Breast epithelium (tissue), 4 donors: ENCODE measurements at regions not wholly inside any gene's neighbourhood (a gene's known extent, or its start where the extent isn't known, plus 50 kb on each side); places are given as distances from the start of the nearest gene placed in this dataset.

Experiments
- DNase-seq, 2 donors: peaks; one replicate each; pipeline ENCODE4 v3.0.0-alpha.2; 2019; ENCODE audit warnings: low spot score in 2 of 2
- H3K27ac ChIP-seq, 2 donors: fragments of 200-600 bp; sonication (generic) in 1 of 2; one replicate each; pipeline ENCODE4 v1.5.1; 2016 to 2019; ENCODE audit warnings: mild to moderate bottlenecking in 1 of 2
- H3K27me3 ChIP-seq, 2 donors: fragments of 200-600 bp; sonication (generic) in 1 of 2; one replicate each; pipeline versions ENCODE4 v1.5.1 to v1.6.0; 2017 to 2019; ENCODE audit warnings: control low read depth in 1 of 2, mild to moderate bottlenecking in 1 of 2
- H3K36me3 ChIP-seq: fragments of 200-600 bp; one replicate; pipeline ENCODE4 v1.5.1; 2019
- H3K4me1 ChIP-seq, 2 donors: fragments of 200-600 bp; sonication (generic); one replicate each; pipeline ENCODE4 v1.5.1; 2016 to 2019; ENCODE audit warnings: control low read depth in 1 of 2
- H3K4me3 ChIP-seq, 3 donors: fragments of 200-600 bp; sonication (generic); 1 replicate in 2 of 3; 2 replicates in 1 of 3; pipeline ENCODE4 v1.5.1; 2016 to 2019; ENCODE audit warnings: mild to moderate bottlenecking in 3 of 3, moderate library complexity in 2 of 3
- H3K9me3 ChIP-seq, 2 donors: fragments of 200-600 bp; sonication (generic) in 1 of 2; one replicate each; pipeline ENCODE4 v1.5.1; 2016 to 2019; ENCODE audit warnings: control low read depth in 1 of 2
- POLR2A ChIP-seq: fragments of 450-650 bp; IDR thresholded peaks from one replicate; pipeline ENCODE4 v1.6.1; 2016; ENCODE audit warnings: antibody characterized with exemption, mild to moderate bottlenecking, moderate library complexity
- POLR2AphosphoS5 ChIP-seq, 3 donors: sonication (generic); formaldehyde crosslinking; IDR thresholded peaks; one replicate each; pipeline ENCODE4 v1.6.1; 2017; ENCODE audit warnings: antibody characterized with exemption in 3 of 3
- intact Hi-C: fragments of 100-400 bp; cut with DNase I; formaldehyde crosslinking; loops from one replicate; pipeline ENCODE4 v1.15.1; 2023; ENCODE audit warnings: low total_unique reads
- TF ChIP-seq, protein P1 (sequence below), 3 donors: fragments of 450-650 bp; IDR thresholded peaks; one replicate each; pipeline ENCODE4 v1.5.1; 2016 to 2017; ENCODE audit warnings: antibody characterized with exemption in 3 of 3, mild to moderate bottlenecking in 3 of 3, moderate library complexity in 3 of 3

DNA sequence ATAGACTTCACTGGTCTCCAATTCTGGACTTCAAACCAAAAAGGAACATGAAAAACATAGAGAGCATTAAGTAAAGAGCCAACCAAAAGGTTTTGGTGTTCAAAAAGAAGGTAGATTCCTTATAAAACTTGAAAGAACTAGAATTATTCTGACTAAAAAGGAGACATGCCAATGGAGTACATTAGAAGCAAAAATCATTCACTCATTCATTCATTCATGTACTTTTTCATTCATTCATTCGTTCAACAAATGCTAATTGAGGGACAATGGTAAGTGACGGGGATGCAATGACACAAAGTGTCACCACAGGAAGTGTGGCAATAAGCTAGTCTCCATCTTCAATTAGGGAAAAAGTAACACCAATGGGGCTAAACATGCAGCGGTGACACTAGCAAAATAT, 181.0 kb upstream of the ATP11B start:
- intact Hi-C loops = no loop called here
- no peaks in the 10 kb centered on the region for H3K36me3 ChIP-seq
- no peak overlapping the region for H3K4me3 ChIP-seq
- H3K27me3 ChIP-seq = no peaks in the 10 kb centered on the region
- no peak for DNase-seq
- TF ChIP-seq POLR2A = no peak
- TF ChIP-seq POLR2AphosphoS5 (IDR thresholded peaks at IDR 0.05) = no peak
- TF ChIP-seq, protein P1, sequence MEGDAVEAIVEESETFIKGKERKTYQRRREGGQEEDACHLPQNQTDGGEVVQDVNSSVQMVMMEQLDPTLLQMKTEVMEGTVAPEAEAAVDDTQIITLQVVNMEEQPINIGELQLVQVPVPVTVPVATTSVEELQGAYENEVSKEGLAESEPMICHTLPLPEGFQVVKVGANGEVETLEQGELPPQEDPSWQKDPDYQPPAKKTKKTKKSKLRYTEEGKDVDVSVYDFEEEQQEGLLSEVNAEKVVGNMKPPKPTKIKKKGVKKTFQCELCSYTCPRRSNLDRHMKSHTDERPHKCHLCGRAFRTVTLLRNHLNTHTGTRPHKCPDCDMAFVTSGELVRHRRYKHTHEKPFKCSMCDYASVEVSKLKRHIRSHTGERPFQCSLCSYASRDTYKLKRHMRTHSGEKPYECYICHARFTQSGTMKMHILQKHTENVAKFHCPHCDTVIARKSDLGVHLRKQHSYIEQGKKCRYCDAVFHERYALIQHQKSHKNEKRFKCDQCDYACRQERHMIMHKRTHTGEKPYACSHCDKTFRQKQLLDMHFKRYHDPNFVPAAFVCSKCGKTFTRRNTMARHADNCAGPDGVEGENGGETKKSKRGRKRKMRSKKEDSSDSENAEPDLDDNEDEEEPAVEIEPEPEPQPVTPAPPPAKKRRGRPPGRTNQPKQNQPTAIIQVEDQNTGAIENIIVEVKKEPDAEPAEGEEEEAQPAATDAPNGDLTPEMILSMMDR (IDR thresholded peaks at IDR 0.05) = no peak
- H3K4me1 ChIP-seq = no peaks in the 10 kb centered on the region
- H3K27ac ChIP-seq = no peak overlapping the region
- no peaks in the 10 kb centered on the region for H3K9me3 ChIP-seq

DNA sequence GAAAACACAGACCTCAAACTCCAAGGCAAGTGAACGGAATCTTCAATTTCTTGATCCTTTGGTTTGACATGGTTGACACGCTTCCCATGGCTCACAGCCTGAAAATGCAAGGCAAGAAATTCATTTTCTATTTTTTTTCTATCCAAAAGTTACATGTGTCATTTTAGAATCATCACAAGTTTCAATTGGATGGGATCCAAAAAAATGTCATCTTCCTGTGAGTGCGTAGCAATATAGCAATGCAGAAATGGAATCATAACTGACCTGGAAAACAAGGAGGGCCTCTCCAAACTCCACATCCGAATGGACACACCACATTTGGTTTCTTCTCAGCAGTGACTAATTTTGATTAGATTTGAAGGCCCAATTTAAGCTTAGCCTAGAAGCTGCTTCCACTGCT, 175.8 kb upstream of the ATP11B start:
- no peaks in the 10 kb centered on the region for H3K4me1 ChIP-seq
- TF ChIP-seq POLR2A = no peak
- TF ChIP-seq, protein P1 (IDR thresholded peaks at IDR 0.05) = no peak
- no peaks in the 10 kb centered on the region for H3K36me3 ChIP-seq

GRCh38 chr3:182618085-182618732, 175.1 kb upstream of the ATP11B start:
- Histone ChIP-seq H3K4me3 (no peak overlapping the region), H3K9me3 (no peaks in the 10 kb centered on the region), H3K27ac (no peak overlapping the region), H3K4me1 (no peaks in the 10 kb centered on the region), H3K36me3 (no peaks in the 10 kb centered on the region), H3K27me3 (no peaks in the 10 kb centered on the region)
- TF ChIP-seq POLR2A (no peak), POLR2AphosphoS5 (IDR thresholded peaks at IDR 0.05) (no peak)
- TF ChIP-seq, protein P1 (IDR thresholded peaks at IDR 0.05) = peak in 2 of 3 donors; percentile 35
- DNase-seq = no peak
- intact Hi-C loops = loop anchor here (1.0 kb wide), 1 partner anchor 16 kb away; no protein-coding TSS in a partner anchor

More for the DNA sequence above, 175.8 kb upstream of the ATP11B start:
- Histone ChIP-seq H3K9me3 (no peaks in the 10 kb centered on the region), H3K4me3 (no peak overlapping the region), H3K27ac (no peak overlapping the region), H3K27me3 (no peaks in the 10 kb centered on the region)
- intact Hi-C loops = no loop called here
- DNase-seq = no peak

DNA sequence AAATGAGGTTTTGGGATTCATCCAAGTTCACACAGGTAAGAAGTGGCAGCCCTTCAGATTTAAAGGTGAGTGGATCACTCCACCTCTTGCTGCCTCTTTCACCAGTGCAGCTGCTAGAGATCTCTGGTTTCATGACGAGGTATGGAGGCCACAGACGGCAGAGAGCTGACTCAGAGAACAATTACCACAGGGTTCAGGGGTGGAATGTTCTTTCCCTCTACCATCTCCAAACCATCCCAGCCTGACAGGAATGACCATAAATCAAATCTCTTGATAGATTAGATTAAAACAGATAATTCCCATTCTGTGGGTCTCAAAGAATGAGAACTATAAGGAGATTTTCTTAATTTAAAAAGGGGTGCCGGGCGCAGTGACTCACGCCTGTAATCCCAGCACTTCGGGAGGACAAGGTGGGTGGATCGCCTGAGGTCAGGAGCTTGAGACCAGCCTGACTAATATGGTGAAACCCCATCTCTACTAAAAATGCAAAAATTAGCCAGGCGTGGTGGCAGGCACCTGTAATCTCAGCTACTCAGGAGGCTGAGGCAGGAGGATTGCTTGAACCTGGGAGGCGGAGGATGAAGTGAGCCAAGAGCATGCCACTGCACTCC, 174.2 kb upstream of the ATP11B start:
- DNase-seq = no peak
- TF ChIP-seq, protein P1 (IDR thresholded peaks at IDR 0.05) = no peak
- TF ChIP-seq POLR2AphosphoS5 (IDR thresholded peaks at IDR 0.05) (no peak), POLR2A (no peak)
- Histone ChIP-seq H3K27me3 (no peaks in the 10 kb centered on the region), H3K4me1 (no peaks in the 10 kb centered on the region), H3K9me3 (no peaks in the 10 kb centered on the region), H3K4me3 (no peak overlapping the region), H3K27ac (no peak overlapping the region), H3K36me3 (no peaks in the 10 kb centered on the region)
- intact Hi-C loops = loop anchor here (1.0 kb wide), 1 partner anchor 15 kb away; no protein-coding TSS in a partner anchor

GRCh38 chr3:182620723-182621434, 172.4 kb upstream of the ATP11B start:
- TF ChIP-seq POLR2AphosphoS5 (IDR thresholded peaks at IDR 0.05) (no peak), POLR2A (no peak)
- TF ChIP-seq, protein P1 (IDR thresholded peaks at IDR 0.05) = no peak
- H3K9me3 ChIP-seq = no peaks in the 10 kb centered on the region
- intact Hi-C loops = no loop called here

More at GRCh38 chr3:182620723-182621434, 172.4 kb upstream of the ATP11B start:
- H3K27ac ChIP-seq = no peak overlapping the region
- no peaks in the 10 kb centered on the region for H3K27me3 ChIP-seq
- H3K36me3 ChIP-seq = no peaks in the 10 kb centered on the region
- DNase-seq = no peak
- no peak overlapping the region for H3K4me3 ChIP-seq
- H3K4me1 ChIP-seq = no peaks in the 10 kb centered on the region
